Left lung (tissue), 4 donors: ENCODE measurements at regions not wholly inside any gene's neighbourhood (a gene's known extent, or its start where the extent isn't known, plus 50 kb on each side); places are given as distances from the start of the nearest gene placed in this dataset.

Experiments
- ATAC-seq: fragments of 200-7000 bp; cut with Tn5 transposase; one replicate; pipeline ENCODE4 v1.9.1; 2020; ENCODE audit warnings: moderate library complexity
- DNase-seq, 4 donors: peaks; one replicate each; pipeline ENCODE4 v3.0.0-alpha.2; 2013 to 2020
- H3K27ac ChIP-seq, 2 donors: fragments of 200-600 bp; sonication (generic) in 1 of 2; one replicate each; pipeline versions ENCODE4 v1.5.0 to v1.8.0; 2020 to 2021
- H3K27me3 ChIP-seq, 2 donors: fragments of 200-600 bp; sonication (generic) in 1 of 2; one replicate each; pipeline versions ENCODE4 v1.5.0 to v1.8.0; 2020 to 2021
- H3K36me3 ChIP-seq, 2 donors: fragments of 200-600 bp; sonication (generic) in 1 of 2; one replicate each; pipeline versions ENCODE4 v1.5.0 to v1.8.0; 2020 to 2021
- H3K4me1 ChIP-seq, 2 donors: fragments of 200-600 bp; one replicate each; pipeline ENCODE4 v1.8.0; 2021
- H3K4me3 ChIP-seq, 2 donors: fragments of 200-600 bp; sonication (generic) in 1 of 2; one replicate each; pipeline versions ENCODE4 v1.5.0 to v1.8.0; 2020 to 2021; ENCODE audit warnings: mild to moderate bottlenecking in 1 of 2
- H3K9me3 ChIP-seq, 2 donors: fragments of 200-600 bp; sonication (generic) in 1 of 2; one replicate each; pipeline versions ENCODE4 v1.5.0 to v1.8.0; 2020 to 2021
- intact Hi-C, 2 donors: fragments of 100-400 bp; cut with DNase I; formaldehyde crosslinking; loops; one replicate each; pipeline versions ENCODE4 v1.11.2 to v1.14.2; 2022
- TF ChIP-seq, protein P1 (sequence below), 2 donors: fragments of 200-600 bp; sonication (generic) in 1 of 2; IDR thresholded peaks; one replicate each; pipeline versions ENCODE4 v1.5.0 to v1.8.0; 2021; ENCODE audit warnings: antibody characterized with exemption in 2 of 2
- donor health status: DM: no; HTN: yes; CAD: no.
- donor health status: DM: no; HTN: no; CAD: no.

DNA sequence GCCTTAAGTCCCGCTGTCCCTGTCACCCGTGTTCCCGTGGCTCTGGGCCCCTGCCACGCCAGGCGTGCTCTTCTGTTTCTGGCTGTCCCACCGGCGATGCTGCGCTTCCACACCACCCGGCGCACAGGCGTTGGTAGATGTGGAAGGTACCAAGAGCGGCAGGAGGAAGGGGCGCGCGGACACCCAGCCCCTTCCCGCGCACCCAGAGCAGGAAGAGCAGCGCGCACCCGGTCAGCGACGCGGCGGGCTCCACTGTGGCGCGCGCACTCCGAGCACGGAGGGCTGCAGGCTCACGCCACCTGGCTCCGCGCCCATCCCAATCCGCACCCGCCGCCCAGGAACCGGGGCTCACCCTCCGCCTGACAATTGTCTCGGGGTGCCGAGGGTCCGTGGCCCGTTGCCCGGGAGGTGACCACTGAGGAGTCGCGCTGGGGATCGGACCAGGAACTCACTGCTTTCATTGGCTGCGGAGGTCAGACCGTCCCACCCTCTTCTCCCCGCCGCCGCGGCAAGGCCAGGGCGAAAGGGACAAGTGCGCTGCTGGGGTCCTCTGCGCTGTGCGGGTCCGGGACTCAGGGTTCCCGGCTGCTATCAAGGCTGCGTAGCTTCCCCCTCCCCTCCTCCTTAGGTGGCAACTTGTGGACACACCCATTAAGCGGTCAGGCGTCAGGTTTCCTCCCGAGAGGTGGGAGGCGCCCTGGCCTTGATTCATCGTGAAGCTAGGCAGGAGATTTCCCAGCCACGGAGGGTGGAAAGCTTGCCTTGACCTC, 121.6 kb upstream of the ZNF92 start:
- TF ChIP-seq, protein P1, sequence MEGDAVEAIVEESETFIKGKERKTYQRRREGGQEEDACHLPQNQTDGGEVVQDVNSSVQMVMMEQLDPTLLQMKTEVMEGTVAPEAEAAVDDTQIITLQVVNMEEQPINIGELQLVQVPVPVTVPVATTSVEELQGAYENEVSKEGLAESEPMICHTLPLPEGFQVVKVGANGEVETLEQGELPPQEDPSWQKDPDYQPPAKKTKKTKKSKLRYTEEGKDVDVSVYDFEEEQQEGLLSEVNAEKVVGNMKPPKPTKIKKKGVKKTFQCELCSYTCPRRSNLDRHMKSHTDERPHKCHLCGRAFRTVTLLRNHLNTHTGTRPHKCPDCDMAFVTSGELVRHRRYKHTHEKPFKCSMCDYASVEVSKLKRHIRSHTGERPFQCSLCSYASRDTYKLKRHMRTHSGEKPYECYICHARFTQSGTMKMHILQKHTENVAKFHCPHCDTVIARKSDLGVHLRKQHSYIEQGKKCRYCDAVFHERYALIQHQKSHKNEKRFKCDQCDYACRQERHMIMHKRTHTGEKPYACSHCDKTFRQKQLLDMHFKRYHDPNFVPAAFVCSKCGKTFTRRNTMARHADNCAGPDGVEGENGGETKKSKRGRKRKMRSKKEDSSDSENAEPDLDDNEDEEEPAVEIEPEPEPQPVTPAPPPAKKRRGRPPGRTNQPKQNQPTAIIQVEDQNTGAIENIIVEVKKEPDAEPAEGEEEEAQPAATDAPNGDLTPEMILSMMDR (IDR thresholded peaks at IDR 0.05): no peak
- peak; percentile 42 to 84 (median 68) for DNase-seq
- Histone ChIP-seq H3K4me3 (peak overlapping the region; percentile 49 to 65), H3K27ac (no peak overlapping the region), H3K9me3 (no peaks in the 10 kb centered on the region), H3K27me3 (peaks cover 0 to 32% of the 10 kb centered on the region in 2 donors), H3K4me1 (peaks cover 3 to 8% of the 10 kb centered on the region in 2 donors), H3K36me3 (no peaks in the 10 kb centered on the region)
- ATAC-seq: peak; percentile 96
- intact Hi-C loops: no loop called here

DNA sequence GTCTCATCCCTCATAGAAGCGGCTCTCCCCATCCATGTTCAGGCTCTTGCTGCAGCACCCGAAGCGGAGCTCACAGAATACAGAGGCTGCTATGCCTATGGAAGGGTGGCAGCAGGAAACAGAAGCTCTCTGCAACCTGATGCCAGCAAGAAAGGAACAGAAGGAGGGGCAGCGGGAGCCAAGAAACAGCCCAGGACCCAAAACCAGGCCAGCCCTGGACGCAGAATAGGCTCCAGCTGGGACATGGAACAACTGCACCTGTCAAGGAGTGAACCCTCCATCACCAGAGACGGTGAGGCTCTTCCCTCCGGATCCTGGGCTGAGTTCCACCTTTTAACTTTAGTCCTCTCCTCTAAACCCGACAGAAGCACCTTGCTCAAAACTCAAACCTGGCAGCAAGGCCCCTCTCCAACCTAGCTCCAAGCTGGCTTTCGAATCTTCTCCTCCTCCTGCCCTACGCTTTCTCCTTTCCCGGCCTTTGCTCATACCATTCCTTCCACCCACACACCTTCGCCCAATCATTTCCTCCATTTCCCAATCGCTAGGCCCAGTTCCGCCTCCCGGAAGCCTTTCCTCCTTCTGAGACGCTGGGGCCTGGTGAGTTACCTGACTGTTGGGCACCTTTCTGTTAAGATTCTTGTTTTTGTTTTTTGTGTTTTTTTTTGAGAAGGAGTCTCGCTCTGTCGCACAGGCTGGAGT, 122.8 kb upstream of the ZNF92 start:
- DNase-seq (no peak), ATAC-seq (no peak)
- intact Hi-C loops: no loop called here
- Histone ChIP-seq H3K27me3 (peaks cover 0 to 32% of the 10 kb centered on the region in 2 donors), H3K9me3 (no peaks in the 10 kb centered on the region), H3K36me3 (no peaks in the 10 kb centered on the region), H3K4me3 (no peak overlapping the region), H3K4me1 (peaks cover 3 to 8% of the 10 kb centered on the region in 2 donors), H3K27ac (no peak overlapping the region)
- TF ChIP-seq, protein P1 (IDR thresholded peaks at IDR 0.05): no peak

DNA sequence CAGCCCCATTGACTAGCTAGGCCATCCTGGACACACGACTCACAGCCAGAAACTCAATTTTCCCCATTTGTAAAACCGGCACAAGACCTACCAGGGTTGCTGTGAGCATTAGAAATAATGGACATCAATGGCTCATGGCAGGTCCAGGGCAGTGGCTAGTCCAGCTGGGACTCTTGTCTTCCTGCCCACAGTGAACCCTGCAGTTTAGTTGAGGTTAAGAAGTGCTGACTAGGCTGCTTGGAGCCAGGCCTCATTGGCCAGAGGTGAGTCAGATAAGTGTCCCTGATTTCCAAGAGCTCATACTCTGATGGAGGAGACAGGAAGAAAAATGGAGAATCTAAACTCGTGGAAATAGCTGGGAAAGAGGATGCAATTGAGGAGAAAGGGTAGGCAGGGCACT, 123.4 kb upstream of the ZNF92 start:
- no peaks in the 10 kb centered on the region for H3K9me3 ChIP-seq
- peaks cover 0 to 38% of the 10 kb centered on the region in 2 donors for H3K27me3 ChIP-seq
- H3K27ac ChIP-seq: no peak overlapping the region
- ATAC-seq: no peak
- H3K4me1 ChIP-seq: peaks cover 3 to 8% of the 10 kb centered on the region in 2 donors
- no peak overlapping the region for H3K4me3 ChIP-seq
- no peak for DNase-seq
- intact Hi-C loops: no loop called here
- TF ChIP-seq, protein P1 (IDR thresholded peaks at IDR 0.05): no peak
- no peaks in the 10 kb centered on the region for H3K36me3 ChIP-seq

DNA sequence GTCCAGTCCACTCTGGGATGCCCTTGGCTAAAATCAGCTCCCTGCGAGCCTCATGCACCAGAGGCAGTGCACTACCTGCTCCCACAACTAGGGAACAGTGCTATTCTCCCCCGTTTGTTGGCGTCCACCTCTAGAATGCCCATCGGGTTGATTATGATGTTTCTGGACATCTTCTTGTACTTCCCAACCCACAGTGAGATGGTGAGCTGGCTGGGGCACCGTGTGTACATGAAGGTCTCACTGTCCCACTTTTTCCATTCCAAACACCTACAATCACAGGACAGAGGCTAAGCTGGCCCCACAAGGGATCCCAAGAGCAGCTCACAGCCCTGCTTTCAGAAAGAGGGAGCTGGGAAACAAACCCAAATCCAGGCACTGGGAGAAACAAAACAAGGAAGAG, 126.2 kb upstream of the ZNF92 start:
- peaks cover 0 to 42% of the 10 kb centered on the region in 2 donors for H3K27me3 ChIP-seq
- no peaks in the 10 kb centered on the region for H3K36me3 ChIP-seq
- no peak overlapping the region for H3K27ac ChIP-seq
- TF ChIP-seq, protein P1 (IDR thresholded peaks at IDR 0.05): no peak
- ATAC-seq (no peak), DNase-seq (no peak)
- H3K4me1 ChIP-seq: peaks cover 3 to 8% of the 10 kb centered on the region in 2 donors
- no peaks in the 10 kb centered on the region for H3K9me3 ChIP-seq
- intact Hi-C loops: no loop called here
- no peak overlapping the region for H3K4me3 ChIP-seq

DNA sequence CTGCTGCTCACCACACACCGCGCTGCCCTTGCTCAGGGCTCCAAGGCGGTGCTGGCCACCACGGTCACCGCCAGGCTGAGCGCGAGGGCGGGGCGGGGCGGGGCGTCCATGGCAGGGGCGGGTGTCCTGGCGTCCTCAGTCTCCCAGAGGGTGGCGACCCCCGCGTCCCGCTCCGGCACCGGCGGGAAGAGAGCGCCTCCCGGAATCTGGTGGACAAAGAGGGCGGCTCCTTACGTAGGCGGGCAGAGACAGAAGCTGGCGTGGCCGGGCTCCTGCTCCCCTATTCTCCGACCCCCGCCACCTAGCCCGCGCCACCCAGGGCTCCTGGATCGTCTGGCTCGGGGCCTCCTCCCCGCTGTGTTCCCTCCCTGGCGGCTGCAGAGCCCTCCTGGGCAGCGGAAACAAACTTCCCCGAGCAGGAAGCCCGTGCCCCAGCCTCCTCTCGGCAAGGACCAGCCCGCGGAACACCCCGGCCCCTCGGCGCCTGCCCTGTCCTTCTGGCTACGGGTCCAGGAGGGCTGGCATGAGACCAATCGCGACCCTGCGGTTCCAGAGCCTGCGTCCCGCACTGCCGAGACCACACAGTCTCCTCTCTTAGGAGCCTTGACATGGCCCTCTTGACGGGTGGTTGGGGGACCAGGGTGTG, 133.8 kb upstream of the ZNF92 start:
- Histone ChIP-seq H3K27ac (no peak overlapping the region), H3K36me3 (no peaks in the 10 kb centered on the region), H3K27me3 (peaks cover 0 to 66% of the 10 kb centered on the region in 2 donors), H3K4me3 (peak overlapping the region; percentile 40 to 43), H3K9me3 (peaks cover 0 to 1% of the 10 kb centered on the region in 2 donors), H3K4me1 (no peaks in the 10 kb centered on the region)
- TF ChIP-seq, protein P1 (IDR thresholded peaks at IDR 0.05): no peak
- peak; percentile 97 for ATAC-seq
- intact Hi-C loops: no loop called here
- DNase-seq: peak; percentile 30 to 85 (median 52)
